Activated CD8-positive, alpha-beta memory T cell treated with anti-CD3 and anti-CD28 coated beads for 36 hours (primary cell): ENCODE measurements at regions not wholly inside any gene's neighbourhood (a gene's known extent, or its start where the extent isn't known, plus 50 kb on each side); places are given as distances from the start of the nearest gene placed in this dataset.

Experiments
- CTCF ChIA-PET: fragments of 350-600 bp; sonication (Branson Sonifier 250); formaldehyde crosslinking; loops from one replicate; lab custom pipeline; 2021; ENCODE audit warnings: antibody characterized with exemption; lab: Charles Lee
- POLR2A ChIA-PET: fragments of 350-600 bp; sonication (Branson Sonifier 250); formaldehyde crosslinking; loops from one replicate; lab custom pipeline; 2021; ENCODE audit warnings: antibody characterized with exemption; lab: Charles Lee

- POLR2A ChIA-PET, result no interaction called here
- CTCF ChIA-PET, result no interaction called here
Observed at GRCh38 chr11:37040921-37041320, 442.9 kb upstream of the RAG2 start.

- ChIA-PET POLR2A (no interaction called here), CTCF (no interaction called here)
Observed at GRCh38 chr11:37038911-37039310, 440.9 kb upstream of the RAG2 start.

DNA sequence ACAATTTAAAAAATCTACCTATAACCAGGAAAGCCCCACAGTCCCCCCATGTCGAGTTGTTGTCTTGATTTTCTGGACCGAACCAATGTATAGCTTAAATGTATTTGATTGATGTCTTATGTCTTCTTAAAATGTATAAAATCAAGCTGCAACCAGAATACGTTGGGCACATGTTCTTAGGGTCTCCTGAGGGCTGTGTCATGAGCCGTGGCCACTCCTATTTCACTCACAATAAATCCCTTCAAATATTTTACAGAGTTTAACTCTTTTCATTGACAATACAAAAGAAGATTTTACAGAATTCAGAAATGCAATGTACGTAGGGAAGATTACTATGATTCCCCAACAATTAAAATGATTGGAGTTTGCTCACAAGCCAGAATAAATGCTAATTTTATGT, 428.7 kb upstream of the RAG2 start:
- POLR2A ChIA-PET, result no interaction called here
- CTCF ChIA-PET, result no interaction called here

DNA sequence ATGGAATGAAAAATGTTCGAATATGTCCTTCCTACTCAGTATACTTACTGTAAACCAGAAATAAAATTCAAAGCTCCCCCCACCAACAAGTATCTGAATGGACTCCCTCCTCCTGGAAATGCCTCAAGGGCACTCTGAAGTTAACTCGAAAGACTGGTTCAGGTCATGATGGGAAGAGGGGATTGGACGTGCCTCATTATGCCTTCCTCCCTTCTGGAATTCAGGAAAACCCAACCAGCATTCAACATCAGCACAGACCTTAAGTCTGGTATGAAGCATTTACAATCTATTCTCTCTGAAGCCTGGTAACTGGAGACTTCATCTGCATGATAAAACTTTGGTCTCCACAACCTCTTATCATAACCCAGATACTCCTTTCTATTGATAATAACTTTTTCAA, 428.3 kb upstream of the RAG2 start:
- POLR2A ChIA-PET, result no interaction called here
- CTCF ChIA-PET, result no interaction called here

DNA sequence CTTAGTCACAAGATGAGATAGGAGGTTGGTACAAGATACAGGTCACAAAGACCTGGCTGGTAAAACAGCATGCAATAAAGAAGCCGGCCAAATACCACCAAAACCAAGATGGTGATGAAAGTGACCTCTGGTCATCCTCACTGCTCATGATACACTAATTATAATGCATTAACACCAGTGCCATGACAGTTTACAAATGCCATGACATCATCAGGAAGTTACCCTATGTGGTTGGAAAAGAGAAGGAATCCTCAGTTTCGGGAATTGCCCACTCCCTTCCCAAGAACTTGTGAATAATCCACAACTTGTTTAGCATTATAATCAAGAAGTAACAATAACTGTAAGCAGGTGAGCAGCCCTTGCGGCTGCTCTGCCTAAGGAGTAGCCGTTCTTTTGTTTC, 408.5 kb upstream of the RAG2 start:
- ChIA-PET CTCF (no interaction called here), POLR2A (no interaction called here)

DNA sequence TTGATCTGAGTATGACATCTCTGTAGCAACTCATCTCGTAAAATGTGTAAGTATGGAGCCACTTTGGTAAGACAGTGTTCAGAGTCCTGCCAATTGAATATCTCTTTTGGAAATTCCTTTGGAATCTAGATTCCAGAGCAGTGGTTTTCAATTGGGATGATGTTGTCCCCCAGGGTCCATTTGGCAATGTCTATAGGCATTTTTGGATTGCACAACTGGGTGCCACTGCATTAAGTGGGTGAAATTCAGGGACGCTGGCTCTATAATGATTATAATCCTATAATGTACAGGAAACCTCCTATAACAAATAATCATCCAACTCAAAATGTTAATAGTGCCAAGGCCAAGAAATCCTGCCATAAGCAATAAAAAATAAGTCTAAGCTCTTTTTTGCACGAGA, 404.8 kb upstream of the RAG2 start:
- ChIA-PET POLR2A (no interaction called here), CTCF (no interaction called here)

DNA sequence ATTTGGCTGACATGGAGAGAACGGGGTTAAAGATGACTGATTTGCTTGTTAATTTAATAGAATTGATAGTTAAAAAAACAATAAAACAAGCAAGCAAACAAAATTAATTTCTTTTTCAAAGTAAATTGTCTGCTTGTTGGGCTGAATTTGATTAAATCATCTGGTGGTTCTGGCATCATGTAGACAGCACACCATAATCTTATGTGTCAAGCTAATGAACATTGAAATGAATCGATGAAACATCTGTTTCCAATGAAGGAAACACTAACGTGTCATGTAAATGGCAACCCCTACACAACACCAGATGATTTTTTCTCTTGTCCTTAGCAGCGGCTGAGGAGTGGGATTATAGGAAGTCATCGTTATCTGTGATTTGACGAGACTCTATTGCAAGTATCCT, 399.6 kb upstream of the RAG2 start:
- ChIA-PET CTCF (no interaction called here), POLR2A (no interaction called here)

DNA sequence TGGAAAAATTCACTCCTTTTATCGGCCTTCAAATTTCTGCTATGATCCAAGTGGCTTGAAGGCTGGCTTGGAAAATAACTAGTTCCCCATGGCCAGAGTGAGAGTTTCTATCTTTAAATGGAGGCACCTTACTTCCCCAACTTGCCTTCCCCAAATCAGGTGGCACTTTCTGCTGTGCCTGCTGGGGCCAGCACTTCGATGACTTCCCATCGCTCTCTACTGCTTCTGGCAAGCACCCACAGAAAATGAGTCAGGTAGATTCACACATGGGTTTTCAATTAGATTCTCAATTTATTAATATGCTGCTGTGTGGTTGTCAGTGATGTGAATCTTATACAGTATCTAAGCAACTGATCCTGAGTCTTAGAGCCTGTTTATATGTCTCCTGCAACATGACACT, 398.8 kb upstream of the RAG2 start:
- POLR2A ChIA-PET, result no interaction called here
- CTCF ChIA-PET, result no interaction called here

- CTCF ChIA-PET, result no interaction called here
- POLR2A ChIA-PET, result no interaction called here
Observed at GRCh38 chr11:36994208-36994607, 396.2 kb upstream of the RAG2 start.

DNA sequence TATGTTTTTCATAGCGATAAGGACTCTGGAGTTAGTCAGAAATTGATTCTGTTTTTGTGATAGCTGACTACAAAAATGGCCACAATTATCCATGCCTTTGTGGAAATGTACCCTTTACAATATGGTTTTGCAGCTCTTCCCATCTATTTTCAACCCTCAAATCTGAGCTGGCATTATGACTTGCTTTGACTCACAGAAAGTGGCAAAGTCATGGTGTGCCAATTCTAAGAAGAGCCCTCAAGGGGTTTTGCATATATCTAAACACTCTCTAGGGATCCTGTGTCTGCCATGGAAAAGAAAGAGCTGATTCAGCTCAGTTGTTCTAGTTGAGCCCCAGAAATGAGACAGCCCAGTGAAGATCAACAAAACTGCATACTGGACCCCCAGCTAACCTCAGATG, 390.5 kb upstream of the RAG2 start:
- ChIA-PET CTCF (no interaction called here), POLR2A (no interaction called here)

- ChIA-PET CTCF (no interaction called here), POLR2A (no interaction called here)
Observed at GRCh38 chr11:36985562-36985961, 387.5 kb upstream of the RAG2 start.

- ChIA-PET POLR2A (no interaction called here), CTCF (no interaction called here)
Observed at GRCh38 chr11:36976741-36977140, 378.7 kb upstream of the RAG2 start.

GRCh38 chr11:36974771-36975170, 376.7 kb upstream of the RAG2 start:
- CTCF ChIA-PET, result no interaction called here
- POLR2A ChIA-PET, result no interaction called here

- POLR2A ChIA-PET, result no interaction called here
- CTCF ChIA-PET, result no interaction called here
Observed at GRCh38 chr11:36953976-36954375, 355.9 kb upstream of the RAG2 start.

- CTCF ChIA-PET, result no interaction called here
- POLR2A ChIA-PET, result no interaction called here
Observed at GRCh38 chr11:36948460-36949127, 350.6 kb upstream of the RAG2 start.

GRCh38 chr11:36945384-36945783, 347.3 kb upstream of the RAG2 start:
- ChIA-PET CTCF (interaction anchor here (0.7 kb wide), 1 partner anchor 283 kb away, joined by 4 read pairs; no protein-coding TSS in a partner anchor), POLR2A (no interaction called here)

DNA sequence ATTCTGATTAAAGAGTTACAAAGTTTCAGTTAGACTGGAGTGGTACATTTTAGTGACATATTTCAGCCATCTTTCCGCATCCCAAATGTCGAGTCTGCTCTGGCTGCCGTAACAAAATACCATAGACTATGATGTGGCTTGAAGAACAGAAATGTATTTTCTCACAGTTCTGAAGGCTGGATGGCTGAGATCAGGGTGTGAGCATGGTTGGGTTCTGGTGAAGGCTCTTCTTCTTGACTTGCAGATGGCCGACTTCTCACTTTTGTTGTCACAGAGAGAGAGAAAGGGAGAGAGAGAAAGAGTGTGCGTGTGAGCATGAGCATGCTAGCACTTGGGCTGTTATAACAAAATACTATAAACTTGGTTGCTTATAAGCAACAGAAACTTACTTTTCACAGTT, 335.4 kb upstream of the RAG2 start:
- CTCF ChIA-PET, result no interaction called here
- POLR2A ChIA-PET, result no interaction called here

- CTCF ChIA-PET, result no interaction called here
- POLR2A ChIA-PET, result no interaction called here
Observed at GRCh38 chr11:36931139-36931538, 333.1 kb upstream of the RAG2 start.

GRCh38 chr11:36930256-36930655, 332.2 kb upstream of the RAG2 start:
- CTCF ChIA-PET, result no interaction called here
- POLR2A ChIA-PET, result no interaction called here

DNA sequence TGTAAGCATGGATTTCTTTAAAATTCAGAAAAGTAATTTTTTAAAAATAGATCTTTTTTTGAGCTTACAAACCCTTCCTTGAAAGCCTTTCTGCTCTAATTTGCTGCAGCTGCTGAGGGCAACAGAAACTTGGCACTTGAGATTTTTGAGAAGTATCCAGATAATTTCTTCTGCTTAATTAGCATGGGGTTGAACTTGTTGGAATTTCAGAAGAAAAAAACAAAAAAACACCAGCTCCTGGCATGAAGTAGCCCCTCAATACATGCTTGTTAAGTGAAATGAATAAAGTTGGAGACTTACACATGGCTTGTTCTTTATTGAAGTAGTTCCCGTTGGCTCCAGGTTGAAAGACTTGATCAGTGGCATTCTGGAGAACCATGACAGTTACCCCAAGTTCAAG, 331.4 kb upstream of the RAG2 start:
- ChIA-PET POLR2A (no interaction called here), CTCF (no interaction called here)

GRCh38 chr11:36928621-36929020, 330.6 kb upstream of the RAG2 start:
- POLR2A ChIA-PET, result no interaction called here
- CTCF ChIA-PET, result no interaction called here

GRCh38 chr11:36899800-36900199, 301.8 kb upstream of the RAG2 start:
- ChIA-PET CTCF (no interaction called here), POLR2A (no interaction called here)
